ENCODE measurements at regions not wholly inside any gene's neighbourhood (a gene's known extent, or its start where the extent isn't known, plus 50 kb on each side); places are given as distances from the start of the nearest gene placed in this dataset.
A peak's percentile ranks its signal among the peaks of the same experiment; 100 is the strongest.

DNA sequence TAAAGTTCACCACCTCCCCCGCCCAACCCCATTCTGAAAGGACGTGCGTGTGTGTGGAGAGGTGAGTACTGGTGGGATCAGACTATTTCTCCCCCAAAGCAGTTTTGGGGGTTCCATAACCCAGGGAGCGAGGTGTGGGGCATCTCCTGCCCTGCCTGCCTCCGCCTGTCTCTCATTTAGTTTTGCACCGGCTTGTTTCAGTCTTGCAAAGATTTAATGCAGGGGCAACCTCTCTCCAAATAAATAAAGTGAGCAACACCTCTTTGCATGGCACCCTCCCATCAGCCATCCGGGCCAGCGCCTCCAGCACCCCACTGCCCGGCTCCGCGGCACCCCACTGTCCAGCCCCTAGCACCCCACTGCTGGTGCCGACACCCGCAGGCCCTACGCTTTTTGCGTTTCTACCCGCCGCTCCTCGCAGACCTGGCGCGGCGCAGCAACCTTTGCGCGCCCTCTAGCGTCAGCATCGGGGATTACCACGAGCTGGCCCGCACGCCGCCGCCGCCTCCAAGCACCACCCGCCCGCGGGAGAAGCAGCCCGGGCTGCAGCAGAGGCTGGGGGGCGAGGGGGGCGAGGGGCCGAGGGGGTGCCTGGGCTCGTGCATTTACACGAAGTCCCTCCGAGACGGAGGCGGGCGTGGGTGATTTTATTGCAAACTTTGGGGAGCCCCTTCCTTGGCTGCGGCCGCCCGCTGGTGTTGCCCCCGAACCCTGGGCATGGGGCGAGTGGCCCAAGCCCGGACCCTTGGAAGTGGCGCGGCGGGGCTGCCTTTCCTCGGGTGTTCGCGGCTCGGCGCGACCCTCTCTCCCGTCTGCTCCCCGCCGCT lies 55.8 kb upstream of the VRK1 start:
- TF ChIP-seq, protein P1, sequence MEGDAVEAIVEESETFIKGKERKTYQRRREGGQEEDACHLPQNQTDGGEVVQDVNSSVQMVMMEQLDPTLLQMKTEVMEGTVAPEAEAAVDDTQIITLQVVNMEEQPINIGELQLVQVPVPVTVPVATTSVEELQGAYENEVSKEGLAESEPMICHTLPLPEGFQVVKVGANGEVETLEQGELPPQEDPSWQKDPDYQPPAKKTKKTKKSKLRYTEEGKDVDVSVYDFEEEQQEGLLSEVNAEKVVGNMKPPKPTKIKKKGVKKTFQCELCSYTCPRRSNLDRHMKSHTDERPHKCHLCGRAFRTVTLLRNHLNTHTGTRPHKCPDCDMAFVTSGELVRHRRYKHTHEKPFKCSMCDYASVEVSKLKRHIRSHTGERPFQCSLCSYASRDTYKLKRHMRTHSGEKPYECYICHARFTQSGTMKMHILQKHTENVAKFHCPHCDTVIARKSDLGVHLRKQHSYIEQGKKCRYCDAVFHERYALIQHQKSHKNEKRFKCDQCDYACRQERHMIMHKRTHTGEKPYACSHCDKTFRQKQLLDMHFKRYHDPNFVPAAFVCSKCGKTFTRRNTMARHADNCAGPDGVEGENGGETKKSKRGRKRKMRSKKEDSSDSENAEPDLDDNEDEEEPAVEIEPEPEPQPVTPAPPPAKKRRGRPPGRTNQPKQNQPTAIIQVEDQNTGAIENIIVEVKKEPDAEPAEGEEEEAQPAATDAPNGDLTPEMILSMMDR (IDR thresholded peaks at IDR 0.05) = peak; percentile 61 to 90 (median 75)
- no peak for TF ChIP-seq POLR2A (IDR thresholded peaks at IDR 0.05)

Measured in adrenal gland (tissue), 5 donors.